Right atrium auricular region (tissue), 2 donors: ENCODE measurements at regions not wholly inside any gene's neighbourhood (a gene's known extent, or its start where the extent isn't known, plus 50 kb on each side); places are given as distances from the start of the nearest gene placed in this dataset.
A peak's percentile ranks its signal among the peaks of the same experiment; 100 is the strongest.

Experiments
- DNase-seq: peaks from one replicate; pipeline ENCODE4 v3.0.0-alpha.2; 2019; ENCODE audit warnings: low spot score
- H3K27ac ChIP-seq, 2 donors: fragments of 200-600 bp; sonication (generic); 1 replicate in 1 of 2; 2 replicates in 1 of 2; pipeline ENCODE4 v1.5.1; 2016 to 2019
- H3K27me3 ChIP-seq, 2 donors: fragments of 200-600 bp; sonication (generic); one replicate each; pipeline versions ENCODE4 v1.5.1 to v1.6.0; 2017 to 2019
- H3K36me3 ChIP-seq: fragments of 200-600 bp; sonication (generic); one replicate; pipeline ENCODE4 v1.5.1; 2016
- H3K4me1 ChIP-seq, 2 donors: fragments of 200-600 bp; sonication (generic); one replicate each; pipeline versions ENCODE4 v1.5.1 to v1.6.0; 2017 to 2019
- H3K4me3 ChIP-seq, 2 donors: fragments of 200-600 bp; sonication (generic); 1 replicate in 1 of 2; 2 replicates in 1 of 2; pipeline ENCODE4 v1.5.1; 2017 to 2019; ENCODE audit warnings: mild to moderate bottlenecking in 1 of 2, moderate library complexity in 1 of 2
- H3K9me3 ChIP-seq, 2 donors: fragments of 200-600 bp; sonication (generic); one replicate each; pipeline ENCODE4 v1.5.1; 2019
- TF ChIP-seq, protein P1 (sequence below), 2 donors: fragments of 200-600 bp; sonication (generic); IDR thresholded peaks; one replicate each; pipeline ENCODE4 v1.5.1; 2019; ENCODE audit warnings: antibody characterized with exemption in 2 of 2

GRCh38 chr18:7464245-7464966 is 102.7 kb upstream of the PTPRM start:
- Histone ChIP-seq H3K27ac (peak overlapping the region in 1 of 2 donors; percentile 34), H3K4me1 (peaks cover 0 to 17% of the 10 kb centered on the region in 2 donors)
- TF ChIP-seq, protein P1, sequence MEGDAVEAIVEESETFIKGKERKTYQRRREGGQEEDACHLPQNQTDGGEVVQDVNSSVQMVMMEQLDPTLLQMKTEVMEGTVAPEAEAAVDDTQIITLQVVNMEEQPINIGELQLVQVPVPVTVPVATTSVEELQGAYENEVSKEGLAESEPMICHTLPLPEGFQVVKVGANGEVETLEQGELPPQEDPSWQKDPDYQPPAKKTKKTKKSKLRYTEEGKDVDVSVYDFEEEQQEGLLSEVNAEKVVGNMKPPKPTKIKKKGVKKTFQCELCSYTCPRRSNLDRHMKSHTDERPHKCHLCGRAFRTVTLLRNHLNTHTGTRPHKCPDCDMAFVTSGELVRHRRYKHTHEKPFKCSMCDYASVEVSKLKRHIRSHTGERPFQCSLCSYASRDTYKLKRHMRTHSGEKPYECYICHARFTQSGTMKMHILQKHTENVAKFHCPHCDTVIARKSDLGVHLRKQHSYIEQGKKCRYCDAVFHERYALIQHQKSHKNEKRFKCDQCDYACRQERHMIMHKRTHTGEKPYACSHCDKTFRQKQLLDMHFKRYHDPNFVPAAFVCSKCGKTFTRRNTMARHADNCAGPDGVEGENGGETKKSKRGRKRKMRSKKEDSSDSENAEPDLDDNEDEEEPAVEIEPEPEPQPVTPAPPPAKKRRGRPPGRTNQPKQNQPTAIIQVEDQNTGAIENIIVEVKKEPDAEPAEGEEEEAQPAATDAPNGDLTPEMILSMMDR (IDR thresholded peaks at IDR 0.05): no peak

DNA sequence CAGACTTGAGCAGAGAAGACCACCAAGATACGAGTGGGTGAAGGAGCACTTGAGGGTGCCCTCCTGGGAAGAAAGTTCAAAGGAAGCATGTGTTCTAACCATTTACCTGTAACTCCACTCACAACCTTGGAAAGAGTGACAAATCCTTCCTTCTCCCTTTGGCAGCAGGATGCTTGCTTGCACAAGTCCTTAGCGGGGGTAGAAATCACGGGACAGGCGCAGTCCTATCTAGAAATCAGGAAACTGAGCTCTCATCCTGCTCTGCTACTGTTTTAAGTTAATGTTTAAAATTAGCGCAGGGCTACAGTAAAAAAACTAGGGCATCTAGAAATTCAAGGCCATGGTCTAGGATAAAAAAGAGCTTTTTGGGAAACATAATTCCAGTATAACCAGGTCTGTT is 100.9 kb upstream of the PTPRM start:
- no peaks in the 10 kb centered on the region for H3K27me3 ChIP-seq
- no peak overlapping the region for H3K4me3 ChIP-seq
- H3K36me3 ChIP-seq: no peaks in the 10 kb centered on the region
- no peaks in the 10 kb centered on the region for H3K9me3 ChIP-seq
- peaks cover 0 to 7% of the 10 kb centered on the region in 2 donors for H3K4me1 ChIP-seq
- TF ChIP-seq, protein P1 (IDR thresholded peaks at IDR 0.05): no peak
- no peak overlapping the region for H3K27ac ChIP-seq
- no peak for DNase-seq

More at GRCh38 chr18:7464245-7464966, 102.7 kb upstream of the PTPRM start:
- DNase-seq: no peak
- H3K4me3 ChIP-seq: no peak overlapping the region
- no peaks in the 10 kb centered on the region for H3K27me3 ChIP-seq
- no peaks in the 10 kb centered on the region for H3K9me3 ChIP-seq
- no peaks in the 10 kb centered on the region for H3K36me3 ChIP-seq

DNA sequence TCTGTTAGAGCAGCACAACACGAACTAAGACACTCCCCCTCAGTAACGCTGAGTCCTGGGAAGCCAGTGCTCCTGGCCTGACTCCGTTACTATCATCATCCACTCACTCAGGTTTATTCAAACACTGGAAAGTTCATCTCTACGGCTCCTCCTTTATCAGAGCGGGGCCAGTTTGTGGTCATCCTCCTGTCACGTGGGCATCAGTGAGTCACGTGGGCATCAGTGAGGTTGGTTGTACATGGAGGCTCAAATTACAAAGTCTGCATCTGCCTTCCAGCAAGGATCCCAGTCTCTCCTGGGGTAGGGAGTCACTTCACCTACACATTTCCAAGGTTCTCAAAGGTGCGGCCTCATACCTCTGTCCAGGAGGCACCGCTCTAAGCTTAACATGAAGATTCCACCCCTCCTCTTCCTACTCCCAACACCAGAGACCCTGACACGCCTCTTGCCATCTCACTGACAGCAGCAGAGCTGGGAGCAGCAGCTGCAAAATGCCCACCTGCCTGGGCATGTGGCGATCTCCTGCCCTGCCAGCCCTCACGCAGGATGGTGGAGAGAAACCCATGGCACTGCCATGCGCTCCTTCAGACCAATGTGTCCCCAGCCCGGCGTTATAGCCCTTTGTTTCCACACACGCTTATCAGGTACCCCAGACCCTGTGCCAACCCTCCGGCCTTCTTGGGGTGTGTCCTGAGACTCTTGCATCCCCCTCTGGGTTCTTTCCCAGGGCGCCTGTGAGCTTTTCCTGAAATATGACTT is 99.2 kb upstream of the PTPRM start:
- Histone ChIP-seq H3K9me3 (no peaks in the 10 kb centered on the region), H3K4me3 (no peak overlapping the region), H3K4me1 (peaks cover 0 to 7% of the 10 kb centered on the region in 2 donors), H3K27me3 (no peaks in the 10 kb centered on the region), H3K36me3 (no peaks in the 10 kb centered on the region), H3K27ac (no peak overlapping the region)
- TF ChIP-seq, protein P1 (IDR thresholded peaks at IDR 0.05): no peak
- DNase-seq: no peak

- TF ChIP-seq, protein P1 (IDR thresholded peaks at IDR 0.05): no peak
- Histone ChIP-seq H3K4me1 (peaks cover 0 to 7% of the 10 kb centered on the region in 2 donors), H3K27ac (no peak overlapping the region), H3K9me3 (no peaks in the 10 kb centered on the region), H3K27me3 (no peaks in the 10 kb centered on the region), H3K4me3 (no peak overlapping the region), H3K36me3 (no peaks in the 10 kb centered on the region)
- no peak for DNase-seq
Measured at GRCh38 chr18:7470101-7470500, 97.0 kb upstream of the PTPRM start.

DNA sequence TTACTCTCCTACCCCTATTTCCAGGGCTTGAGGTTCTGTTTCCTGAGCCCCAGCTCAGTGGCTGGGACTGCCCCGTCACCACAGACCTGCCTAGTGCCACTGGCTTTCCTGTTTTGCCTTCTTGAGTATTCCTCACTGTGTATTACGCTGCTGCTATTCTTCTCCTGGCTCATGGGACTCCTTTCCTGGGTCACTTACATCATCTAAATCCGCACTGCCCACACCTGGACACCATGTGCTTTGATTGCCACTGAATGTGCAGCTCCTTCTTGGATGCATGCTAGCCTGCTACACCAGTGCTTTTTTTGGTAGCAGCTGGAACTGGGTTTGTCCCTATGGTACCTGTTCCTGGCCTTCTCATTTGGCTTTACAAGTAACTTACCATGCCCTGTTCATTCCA is 96.6 kb upstream of the PTPRM start:
- Histone ChIP-seq H3K27me3 (no peaks in the 10 kb centered on the region), H3K27ac (no peak overlapping the region), H3K9me3 (no peaks in the 10 kb centered on the region), H3K36me3 (no peaks in the 10 kb centered on the region), H3K4me1 (peaks cover 0 to 7% of the 10 kb centered on the region in 2 donors), H3K4me3 (no peak overlapping the region)
- no peak for DNase-seq
- TF ChIP-seq, protein P1 (IDR thresholded peaks at IDR 0.05): no peak
